ENCODE measurements at regions not wholly inside any gene's neighbourhood (a gene's known extent, or its start where the extent isn't known, plus 50 kb on each side); places are given as distances from the start of the nearest gene placed in this dataset.

- TF ChIP-seq EZH2phosphoT487 (IDR thresholded peaks at IDR 0.05; ENCODE audit: low read depth) (no peak), CTCF (IDR thresholded peaks at IDR 0.05; ENCODE audit: low read depth, low read length) (no peak)
Observed at GRCh38 chr15:31788104-31788503, 242.2 kb upstream of the CHRNA7 start.
